ENCODE measurements at regions not wholly inside any gene's neighbourhood (a gene's known extent, or its start where the extent isn't known, plus 50 kb on each side); places are given as distances from the start of the nearest gene placed in this dataset.

DNA sequence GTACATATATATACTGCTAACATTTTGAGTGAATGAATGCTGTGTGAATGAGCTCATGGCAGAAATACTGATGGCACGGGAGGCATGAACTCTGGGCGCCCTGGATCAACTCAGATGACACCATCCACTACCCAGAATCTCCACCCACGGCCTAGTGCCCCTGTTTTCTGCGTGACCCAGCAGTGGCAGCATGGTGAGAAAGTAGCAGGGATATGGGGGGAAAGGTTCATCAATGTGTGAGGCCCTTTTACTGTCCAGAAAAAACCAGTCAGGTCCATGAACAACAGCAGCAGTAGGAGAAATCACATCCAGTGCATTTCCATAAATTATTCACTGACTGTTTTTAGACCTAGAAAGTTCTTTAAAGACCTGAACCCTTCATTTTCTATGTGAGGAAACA is 391.0 kb upstream of the NRP1 start:
- TF ChIP-seq, protein P1, sequence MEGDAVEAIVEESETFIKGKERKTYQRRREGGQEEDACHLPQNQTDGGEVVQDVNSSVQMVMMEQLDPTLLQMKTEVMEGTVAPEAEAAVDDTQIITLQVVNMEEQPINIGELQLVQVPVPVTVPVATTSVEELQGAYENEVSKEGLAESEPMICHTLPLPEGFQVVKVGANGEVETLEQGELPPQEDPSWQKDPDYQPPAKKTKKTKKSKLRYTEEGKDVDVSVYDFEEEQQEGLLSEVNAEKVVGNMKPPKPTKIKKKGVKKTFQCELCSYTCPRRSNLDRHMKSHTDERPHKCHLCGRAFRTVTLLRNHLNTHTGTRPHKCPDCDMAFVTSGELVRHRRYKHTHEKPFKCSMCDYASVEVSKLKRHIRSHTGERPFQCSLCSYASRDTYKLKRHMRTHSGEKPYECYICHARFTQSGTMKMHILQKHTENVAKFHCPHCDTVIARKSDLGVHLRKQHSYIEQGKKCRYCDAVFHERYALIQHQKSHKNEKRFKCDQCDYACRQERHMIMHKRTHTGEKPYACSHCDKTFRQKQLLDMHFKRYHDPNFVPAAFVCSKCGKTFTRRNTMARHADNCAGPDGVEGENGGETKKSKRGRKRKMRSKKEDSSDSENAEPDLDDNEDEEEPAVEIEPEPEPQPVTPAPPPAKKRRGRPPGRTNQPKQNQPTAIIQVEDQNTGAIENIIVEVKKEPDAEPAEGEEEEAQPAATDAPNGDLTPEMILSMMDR (IDR thresholded peaks at IDR 0.05) = no peak
- no peak for TF ChIP-seq POLR2A (IDR thresholded peaks at IDR 0.05)
